ENCODE measurements at regions not wholly inside any gene's neighbourhood (a gene's known extent, or its start where the extent isn't known, plus 50 kb on each side); places are given as distances from the start of the nearest gene placed in this dataset.

- TF ChIP-seq REST (IDR thresholded peaks at IDR 0.05; ENCODE audit: insufficient read depth in 1 of 2, low read depth in 2 of 2, low read length in 2 of 2) (no peak), SIN3A (IDR thresholded peaks at IDR 0.05; ENCODE audit: borderline replicate concordance, insufficient read depth, low read length) (no peak), TAF1 (IDR thresholded peaks at IDR 0.05; ENCODE audit: borderline replicate concordance, insufficient read depth, low read length) (no peak), POLR2AphosphoS5 (IDR thresholded peaks at IDR 0.05; ENCODE audit: low read depth, low read length) (no peak), FOXP2 (optimal IDR thresholded peaks at IDR 0.05; ENCODE audit: borderline replicate concordance, extremely low read depth, extremely low read length, insufficient read depth) (no peak)
Measured at GRCh38 chr4:177091515-177091914, 218.2 kb upstream of the NEIL3 start.

All from PFSK-1 (cell line).